ENCODE measurements at regions not wholly inside any gene's neighbourhood (a gene's known extent, or its start where the extent isn't known, plus 50 kb on each side); places are given as distances from the start of the nearest gene placed in this dataset.

- DNase-seq: no peak
These were observed 248.8 kb downstream of the HS3ST3A1 start for GRCh38 chr17:13352747-13353415.

- no peak for DNase-seq
These were observed 250.7 kb downstream of the HS3ST3A1 start for GRCh38 chr17:13351046-13351445.

GRCh38 chr17:13350466-13350865 is 251.3 kb downstream of the HS3ST3A1 start:
- DNase-seq: no peak

GRCh38 chr17:13346996-13347762 is 254.6 kb downstream of the HS3ST3A1 start:
- DNase-seq: no peak

GRCh38 chr17:13346592-13346991 is 255.1 kb downstream of the HS3ST3A1 start:
- DNase-seq: no peak

- DNase-seq: no peak
These were observed 255.6 kb downstream of the HS3ST3A1 start for GRCh38 chr17:13346081-13346533.

- no peak for DNase-seq
These were observed 263.3 kb downstream of the HS3ST3A1 start for GRCh38 chr17:13338421-13338820.

- peak; percentile 49 for DNase-seq
These were observed 263.8 kb downstream of the HS3ST3A1 start for GRCh38 chr17:13337864-13338371.

GRCh38 chr17:13337151-13337550 is 264.6 kb downstream of the HS3ST3A1 start:
- no peak for DNase-seq

GRCh38 chr17:13334374-13334773 is 267.4 kb downstream of the HS3ST3A1 start:
- DNase-seq: no peak

- DNase-seq: no peak
These were observed 268.1 kb downstream of the HS3ST3A1 start for GRCh38 chr17:13333661-13334060.

GRCh38 chr17:13332207-13332606 is 269.5 kb downstream of the HS3ST3A1 start:
- no peak for DNase-seq

- no peak for DNase-seq
These were observed 272.3 kb downstream of the HS3ST3A1 start for GRCh38 chr17:13329421-13329820.

- no peak for DNase-seq
These were observed 277.7 kb downstream of the HS3ST3A1 start for GRCh38 chr17:13323990-13324389.

- no peak for DNase-seq
These were observed 279.6 kb downstream of the HS3ST3A1 start for GRCh38 chr17:13321951-13322701.

- DNase-seq: no peak
These were observed 281.5 kb downstream of the HS3ST3A1 start for GRCh38 chr17:13320046-13320785.

- DNase-seq: no peak
These were observed 285.1 kb downstream of the HS3ST3A1 start for GRCh38 chr17:13316657-13317056.

GRCh38 chr17:13311306-13311705 is 290.4 kb downstream of the HS3ST3A1 start:
- no peak for DNase-seq

GRCh38 chr17:13310858-13311257 is 290.9 kb downstream of the HS3ST3A1 start:
- DNase-seq: no peak

GRCh38 chr17:13306310-13306962 is 288.6 kb upstream of the ELAC2 start:
- DNase-seq: no peak

- DNase-seq: no peak
These were observed 285.2 kb upstream of the ELAC2 start for GRCh38 chr17:13302983-13303382.

- DNase-seq: no peak
These were observed 284.6 kb upstream of the ELAC2 start for GRCh38 chr17:13302419-13302818.
